GM21390 (cell line): ENCODE measurements at regions not wholly inside any gene's neighbourhood (a gene's known extent, or its start where the extent isn't known, plus 50 kb on each side); places are given as distances from the start of the nearest gene placed in this dataset.
"Not testable (repeated sequence)": the region's sequence is repeated elsewhere in the genome, so short reads cannot be mapped to it uniquely, and the experiment has no call there.

ENCODE experiments used
- ATAC-seq: cut with Tn5 transposase; IDR thresholded peaks from one replicate; pipeline ENCODE4 v1.9.1; 2021; ENCODE audit not compliant: unreplicated experiment

GRCh38 chr1:196091397-196092135, 516.7 kb downstream of the KCNT2 start:
- ATAC-seq: no peak

- no peak for ATAC-seq
Measured at GRCh38 chr1:196090226-196090625, 518.0 kb downstream of the KCNT2 start.

- ATAC-seq: no peak
Measured at GRCh38 chr1:196088541-196088940, 519.7 kb downstream of the KCNT2 start.

GRCh38 chr1:196078691-196079090, 529.5 kb downstream of the KCNT2 start:
- no peak for ATAC-seq

- no peak for ATAC-seq
Measured at GRCh38 chr1:196075621-196076020, 532.6 kb downstream of the KCNT2 start.

GRCh38 chr1:196074182-196074581, 534.1 kb downstream of the KCNT2 start:
- no peak for ATAC-seq

GRCh38 chr1:196071447-196071846, 536.8 kb downstream of the KCNT2 start:
- no peak for ATAC-seq

- no peak for ATAC-seq
Measured at GRCh38 chr1:196070940-196071339, 537.3 kb downstream of the KCNT2 start.

GRCh38 chr1:196063952-196064351, 544.3 kb downstream of the KCNT2 start:
- no peak for ATAC-seq

GRCh38 chr1:196063294-196063693, 544.9 kb downstream of the KCNT2 start:
- no peak for ATAC-seq

- ATAC-seq: no peak
Measured at GRCh38 chr1:196060539-196060938, 547.7 kb downstream of the KCNT2 start.

- ATAC-seq: no peak
Measured at GRCh38 chr1:196059210-196059609, 549.0 kb downstream of the KCNT2 start.

GRCh38 chr1:196056966-196057365, 551.3 kb downstream of the KCNT2 start:
- no peak for ATAC-seq

GRCh38 chr1:196049407-196049806, 558.8 kb downstream of the KCNT2 start:
- ATAC-seq: no peak

- ATAC-seq: no peak
Measured at GRCh38 chr1:196043268-196043667, 565.0 kb downstream of the KCNT2 start.

GRCh38 chr1:196034080-196034706, 574.0 kb downstream of the KCNT2 start:
- no peak for ATAC-seq

- ATAC-seq: not testable (repeated sequence)
Measured at GRCh38 chr1:196031387-196031786, 576.9 kb downstream of the KCNT2 start.

GRCh38 chr1:196030455-196030854, 577.8 kb downstream of the KCNT2 start:
- no peak for ATAC-seq

GRCh38 chr1:196029410-196029809, 578.8 kb downstream of the KCNT2 start:
- no peak for ATAC-seq

GRCh38 chr1:196027127-196027526, 581.1 kb downstream of the KCNT2 start:
- no peak for ATAC-seq

GRCh38 chr1:196021174-196021573, 587.1 kb downstream of the KCNT2 start:
- not testable (repeated sequence) for ATAC-seq

- ATAC-seq: no peak
Measured at GRCh38 chr1:196009362-196009761, 598.9 kb downstream of the KCNT2 start.

- no peak for ATAC-seq
Measured at GRCh38 chr1:196007763-196008162, 600.5 kb downstream of the KCNT2 start.
